Aorta (tissue), 5 donors: ENCODE measurements at regions not wholly inside any gene's neighbourhood (a gene's known extent, or its start where the extent isn't known, plus 50 kb on each side); places are given as distances from the start of the nearest gene placed in this dataset.

ENCODE experiments used
- ATAC-seq: fragments of 200-7000 bp; cut with Tn5 transposase; one replicate; pipeline ENCODE4 v1.9.1; 2022; ENCODE audit warnings: moderate library complexity; ENCODE audit not compliant: low FRiP score
- DNase-seq, 2 donors: peaks; one replicate each; pipeline ENCODE4 v3.0.0-alpha.2; 2020
- H3K27ac ChIP-seq, 2 donors: one replicate each; pipeline ENCODE4 v1.5.1; 2013; ENCODE audit warnings: low read length in 2 of 2, mild to moderate bottlenecking in 2 of 2, moderate library complexity in 2 of 2, control low read depth in 1 of 2, inconsistent platforms in 1 of 2, low read depth in 1 of 2
- H3K27me3 ChIP-seq, 2 donors: one replicate each; pipeline ENCODE4 v1.6.1; 2013; ENCODE audit warnings: control low read depth in 1 of 2, low read length in 1 of 2, mild to moderate bottlenecking in 1 of 2, moderate library complexity in 1 of 2; ENCODE audit not compliant: insufficient read depth in 2 of 2, control insufficient read depth in 1 of 2
- H3K36me3 ChIP-seq, 2 donors: one replicate each; pipeline ENCODE4 v1.6.1; 2013; ENCODE audit warnings: control low read depth in 1 of 2, low read length in 1 of 2, mild to moderate bottlenecking in 1 of 2; ENCODE audit not compliant: insufficient read depth in 2 of 2, control insufficient read depth in 1 of 2
- H3K4me1 ChIP-seq, 2 donors: one replicate each; pipeline ENCODE4 v1.6.1; 2013; ENCODE audit warnings: low read length in 2 of 2, control low read depth in 1 of 2, mild to moderate bottlenecking in 1 of 2, moderate library complexity in 1 of 2; ENCODE audit not compliant: insufficient read depth in 2 of 2, control insufficient read depth in 1 of 2
- H3K4me3 ChIP-seq, 2 donors: one replicate each; pipeline ENCODE4 v1.5.1; 2013; ENCODE audit warnings: low read length in 2 of 2, control low read depth in 1 of 2, mild to moderate bottlenecking in 1 of 2
- H3K9me3 ChIP-seq: one replicate; pipeline ENCODE4 v1.6.1; 2013; ENCODE audit warnings: mild to moderate bottlenecking, low read length; ENCODE audit not compliant: control insufficient read depth
- WGBS, 2 donors: extraction: QIAGEN DNeasy Blood & Tissue Kit; methylation state at CpG; one replicate each; pipeline ENCODE4 v1.1.7; 2013; 5-methylcytosine and 5-hydroxymethylcytosine counted together
- intact Hi-C, 2 donors: fragments of 100-400 bp; cut with DNase I; formaldehyde crosslinking; loops; one replicate each; pipeline versions ENCODE4 v1.14.2 to v1.15.0; 2022
- donor health status: healthy with polysubstance abuse.
- donor health status: Bipolar disorder and iron deficiency.
- donor health status: DM: no; HTN: no; CAD: no.
- donor health status: DM: no; HTN: no; CAD: no.
- donor health status: DM: yes; HTN: yes; CAD: no.

DNA sequence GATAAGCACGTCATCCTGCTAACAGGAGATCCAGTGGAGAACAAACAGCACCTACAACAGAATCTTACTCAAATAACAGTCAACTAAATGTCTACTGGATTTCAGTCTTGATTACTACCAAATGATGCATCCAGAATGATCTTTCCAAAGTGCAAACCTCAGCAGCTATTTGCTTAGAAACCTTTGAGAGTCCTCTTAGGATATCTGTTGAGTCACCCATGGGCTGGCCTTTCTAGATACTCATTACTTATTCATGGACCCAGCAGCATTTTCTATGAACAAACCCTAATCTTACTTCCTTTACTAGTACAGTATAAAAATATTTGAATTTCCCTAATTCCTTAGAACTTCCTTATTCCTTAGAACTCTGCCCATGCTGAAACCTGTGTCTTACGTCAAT is 118.5 kb upstream of the PABPC4L start:
- Histone ChIP-seq H3K36me3 (no peaks in the 10 kb centered on the region), H3K9me3 (no peaks in the 10 kb centered on the region), H3K4me1 (no peaks in the 10 kb centered on the region), H3K27me3 (no peaks in the 10 kb centered on the region), H3K4me3 (no peak overlapping the region), H3K27ac (no peak overlapping the region)
- no peak for DNase-seq
- 31 to 62% methylated on average over 2 of the region's 2 CpGs for WGBS, 2 donors
- ATAC-seq = no peak
- intact Hi-C loops = no loop called here

GRCh38 chr4:134313591-134313990 is 112.0 kb upstream of the PABPC4L start:
- H3K27ac ChIP-seq = no peak overlapping the region
- no peak overlapping the region for H3K4me3 ChIP-seq
- no peaks in the 10 kb centered on the region for H3K27me3 ChIP-seq
- no peaks in the 10 kb centered on the region for H3K9me3 ChIP-seq
- intact Hi-C loops = no loop called here
- DNase-seq = no peak
- ATAC-seq = no peak
- H3K36me3 ChIP-seq = no peaks in the 10 kb centered on the region
- H3K4me1 ChIP-seq = no peaks in the 10 kb centered on the region
- WGBS, 2 donors = 46 to 48% methylated on average over 2 of the region's 2 CpGs

DNA sequence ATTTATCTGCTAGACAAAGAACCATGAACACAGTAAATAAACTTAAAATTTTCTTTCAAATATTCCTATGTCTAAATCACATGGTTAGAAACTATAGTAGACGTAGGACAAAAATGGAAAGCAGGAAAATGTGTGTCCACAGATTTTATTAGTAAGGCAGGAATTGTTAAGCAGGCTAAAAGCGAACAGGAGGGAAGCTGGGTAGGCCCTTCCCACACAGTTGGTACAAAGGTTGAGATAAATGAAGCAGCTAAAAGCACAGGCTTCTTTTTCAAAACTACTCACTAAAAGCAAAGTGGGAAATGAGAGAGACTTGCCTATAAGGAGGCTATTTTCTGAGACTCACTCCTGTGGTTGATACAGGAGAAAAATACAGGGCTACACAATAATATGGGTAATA is 108.1 kb upstream of the PABPC4L start:
- intact Hi-C loops = no loop called here
- Histone ChIP-seq H3K4me3 (no peak overlapping the region), H3K4me1 (no peaks in the 10 kb centered on the region), H3K27ac (no peak overlapping the region), H3K36me3 (no peaks in the 10 kb centered on the region), H3K9me3 (no peaks in the 10 kb centered on the region), H3K27me3 (no peaks in the 10 kb centered on the region)
- ATAC-seq (no peak), DNase-seq (no peak)
- 88 to 96% methylated on average over 2 of the region's 2 CpGs for WGBS, 2 donors

- no peak overlapping the region for H3K27ac ChIP-seq
- no peaks in the 10 kb centered on the region for H3K27me3 ChIP-seq
- DNase-seq (no peak), ATAC-seq (no peak)
- H3K9me3 ChIP-seq = no peaks in the 10 kb centered on the region
- H3K4me1 ChIP-seq = no peaks in the 10 kb centered on the region
- intact Hi-C loops = no loop called here
- H3K36me3 ChIP-seq = no peaks in the 10 kb centered on the region
- H3K4me3 ChIP-seq = no peak overlapping the region
Measured at GRCh38 chr4:134308910-134309309, 107.3 kb upstream of the PABPC4L start.

- Histone ChIP-seq H3K36me3 (no peaks in the 10 kb centered on the region), H3K27me3 (no peaks in the 10 kb centered on the region), H3K4me3 (no peak overlapping the region), H3K9me3 (no peaks in the 10 kb centered on the region), H3K27ac (no peak overlapping the region), H3K4me1 (no peaks in the 10 kb centered on the region)
- intact Hi-C loops = no loop called here
- ATAC-seq (no peak), DNase-seq (no peak)
Measured at GRCh38 chr4:134298313-134298712, 96.7 kb upstream of the PABPC4L start.

DNA sequence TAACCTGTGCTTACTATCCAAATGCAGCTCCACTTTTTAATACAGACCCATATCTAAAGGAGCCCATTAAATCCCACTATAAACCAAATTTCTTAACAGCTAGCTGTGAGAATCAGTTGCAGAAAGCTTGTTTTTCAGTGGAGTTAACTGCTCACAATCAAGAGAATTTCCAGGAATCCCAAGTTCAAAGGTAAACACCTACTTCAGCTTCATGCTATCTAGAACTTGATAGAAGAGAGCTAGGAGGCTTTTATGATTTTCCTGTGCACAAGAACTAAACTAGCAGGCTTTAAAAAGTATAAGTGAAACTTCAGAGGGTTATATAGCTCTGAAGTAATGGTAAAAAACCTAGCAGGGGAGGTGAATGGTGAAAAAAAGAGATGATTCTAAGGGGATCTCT is 96.2 kb upstream of the PABPC4L start:
- Histone ChIP-seq H3K27ac (no peak overlapping the region), H3K9me3 (no peaks in the 10 kb centered on the region), H3K4me3 (no peak overlapping the region), H3K4me1 (no peaks in the 10 kb centered on the region), H3K27me3 (no peaks in the 10 kb centered on the region), H3K36me3 (no peaks in the 10 kb centered on the region)
- intact Hi-C loops = no loop called here
- ATAC-seq (no peak), DNase-seq (no peak)

DNA sequence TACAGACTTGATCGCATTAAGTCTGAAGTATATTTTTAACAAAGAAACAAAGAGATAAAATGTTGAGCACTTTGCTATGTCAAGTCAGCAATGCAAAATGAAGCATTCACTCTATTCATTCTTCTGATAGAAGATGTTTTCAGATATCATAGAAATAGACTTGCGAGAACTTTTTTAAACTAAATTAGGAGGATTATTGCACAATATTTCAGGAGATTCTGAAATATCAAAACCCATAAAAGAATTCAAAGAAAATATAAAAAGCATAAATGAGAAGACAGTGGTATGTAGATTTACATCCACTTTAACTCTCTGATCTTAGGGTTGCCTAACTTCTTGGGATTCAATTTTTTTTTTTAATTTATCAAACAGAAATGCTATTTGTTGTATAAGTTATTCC is 81.1 kb upstream of the PABPC4L start:
- 97 to 98% methylated on average over 2 of the region's 2 CpGs for WGBS, 2 donors
- no peak for ATAC-seq
- no peaks in the 10 kb centered on the region for H3K36me3 ChIP-seq
- H3K4me3 ChIP-seq = no peak overlapping the region
- H3K27me3 ChIP-seq = no peaks in the 10 kb centered on the region
- H3K9me3 ChIP-seq = no peaks in the 10 kb centered on the region
- H3K4me1 ChIP-seq = no peaks in the 10 kb centered on the region
- H3K27ac ChIP-seq = no peak overlapping the region
- intact Hi-C loops = no loop called here
- DNase-seq = no peak

DNA sequence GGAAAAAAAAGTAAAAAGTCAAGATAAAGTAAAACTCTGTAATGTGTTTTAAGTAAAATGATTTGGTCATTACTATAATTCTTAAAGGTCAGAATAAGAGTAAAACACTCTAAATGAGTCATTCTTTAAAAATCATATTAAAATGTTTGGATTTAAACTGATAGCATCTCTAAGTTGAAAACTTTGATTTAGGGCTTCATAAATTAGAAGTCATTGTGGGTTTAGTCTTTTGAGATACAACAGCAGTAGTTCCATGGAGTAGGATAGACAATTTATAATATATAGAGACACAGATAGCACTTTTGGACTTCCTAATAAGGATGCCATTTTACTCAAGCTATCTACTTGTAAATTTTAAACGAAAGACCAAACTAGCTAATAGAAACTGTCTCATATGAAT is 77.1 kb upstream of the PABPC4L start:
- DNase-seq (no peak), ATAC-seq (no peak)
- Histone ChIP-seq H3K4me3 (no peak overlapping the region), H3K4me1 (no peaks in the 10 kb centered on the region), H3K27me3 (no peaks in the 10 kb centered on the region), H3K36me3 (no peaks in the 10 kb centered on the region), H3K9me3 (no peaks in the 10 kb centered on the region), H3K27ac (no peak overlapping the region)
- intact Hi-C loops = no loop called here
- WGBS, 2 donors = 26 to 33% methylated on average over 1 of the region's 1 CpG

- no peaks in the 10 kb centered on the region for H3K4me1 ChIP-seq
- no peaks in the 10 kb centered on the region for H3K36me3 ChIP-seq
- H3K4me3 ChIP-seq = no peak overlapping the region
- no peaks in the 10 kb centered on the region for H3K27me3 ChIP-seq
- no peak overlapping the region for H3K27ac ChIP-seq
- H3K9me3 ChIP-seq = no peaks in the 10 kb centered on the region
- DNase-seq (no peak), ATAC-seq (no peak)
- intact Hi-C loops = no loop called here
- WGBS, 2 donors = 55 to 59% methylated on average over 2 of the region's 2 CpGs
Measured at GRCh38 chr4:134276476-134276875, 74.9 kb upstream of the PABPC4L start.

- Histone ChIP-seq H3K27me3 (no peaks in the 10 kb centered on the region), H3K4me3 (no peak overlapping the region), H3K36me3 (no peaks in the 10 kb centered on the region), H3K27ac (no peak overlapping the region), H3K4me1 (no peaks in the 10 kb centered on the region), H3K9me3 (peaks cover under 1% of the 10 kb centered on the region)
- 80 to 82% methylated on average over 1 of the region's 1 CpG for WGBS, 2 donors
- DNase-seq (no peak), ATAC-seq (no peak)
- intact Hi-C loops = no loop called here
Measured at GRCh38 chr4:134260126-134260525, 58.5 kb upstream of the PABPC4L start.
